HUES6 (cell line): ENCODE measurements at regions not wholly inside any gene's neighbourhood (a gene's known extent, or its start where the extent isn't known, plus 50 kb on each side); places are given as distances from the start of the nearest gene placed in this dataset.
A peak's percentile ranks its signal among the peaks of the same experiment; 100 is the strongest.

Source experiments
- H3K27ac ChIP-seq: 2 replicates; pipeline ENCODE4 v1.7.0; 2013; ENCODE audit warnings: low read depth, mild to moderate bottlenecking, low read length, inconsistent platforms
- H3K27me3 ChIP-seq: 2 replicates; pipeline ENCODE4 v1.6.1; 2013; ENCODE audit warnings: low read length; ENCODE audit not compliant: control insufficient read depth, insufficient read depth
- H3K36me3 ChIP-seq: 2 replicates; pipeline ENCODE4 v1.6.1; 2013; ENCODE audit warnings: low read length; ENCODE audit not compliant: control insufficient read depth, insufficient read depth
- H3K4me1 ChIP-seq: 2 replicates; pipeline ENCODE4 v1.6.1; 2013; ENCODE audit warnings: low read length; ENCODE audit not compliant: control insufficient read depth, insufficient read depth
- H3K4me3 ChIP-seq: 2 replicates; pipeline ENCODE4 v1.5.1; 2013; ENCODE audit warnings: low read depth, low read length
- H3K9ac ChIP-seq: one replicate; pipeline ENCODE4 v1.6.1; 2013; ENCODE audit warnings: mild to moderate bottlenecking, low read length
- H3K9me3 ChIP-seq: 2 replicates; pipeline ENCODE4 v1.6.1; 2013; ENCODE audit warnings: low read depth, low read length; ENCODE audit not compliant: control insufficient read depth, insufficient read depth

GRCh38 chr13:34148359-34148758, 330.4 kb downstream of the RFC3 start:
- H3K9ac ChIP-seq, result no peak overlapping the region
- H3K27me3 ChIP-seq, result no peaks in the 10 kb centered on the region
- no peaks in the 10 kb centered on the region for H3K9me3 ChIP-seq
- no peaks in the 10 kb centered on the region for H3K36me3 ChIP-seq
- no peaks in the 10 kb centered on the region; the same call in 1 of the 2 replicates for H3K4me1 ChIP-seq
- no peak overlapping the region for H3K27ac ChIP-seq
- no peak overlapping the region for H3K4me3 ChIP-seq

GRCh38 chr13:34151885-34152284, 333.9 kb downstream of the RFC3 start:
- Histone ChIP-seq H3K4me1 (peaks cover 19% of the 10 kb centered on the region; the same call in 1 of the 2 replicates), H3K9ac (no peak overlapping the region), H3K27ac (no peak overlapping the region), H3K4me3 (no peak overlapping the region), H3K9me3 (no peaks in the 10 kb centered on the region), H3K27me3 (no peaks in the 10 kb centered on the region), H3K36me3 (no peaks in the 10 kb centered on the region)

- Histone ChIP-seq H3K36me3 (no peaks in the 10 kb centered on the region), H3K9me3 (no peaks in the 10 kb centered on the region), H3K4me3 (no peak overlapping the region), H3K27ac (no peak overlapping the region), H3K9ac (no peak overlapping the region), H3K4me1 (peaks cover 24% of the 10 kb centered on the region; the same call in 1 of the 2 replicates), H3K27me3 (no peaks in the 10 kb centered on the region)
Measured at GRCh38 chr13:34152409-34152808, 334.5 kb downstream of the RFC3 start.

GRCh38 chr13:34152996-34153395, 335.0 kb downstream of the RFC3 start:
- Histone ChIP-seq H3K9me3 (no peaks in the 10 kb centered on the region), H3K36me3 (no peaks in the 10 kb centered on the region), H3K27ac (no peak overlapping the region), H3K4me3 (no peak overlapping the region), H3K9ac (no peak overlapping the region), H3K4me1 (peaks cover 25% of the 10 kb centered on the region; the same call in 1 of the 2 replicates), H3K27me3 (no peaks in the 10 kb centered on the region)

GRCh38 chr13:34153428-34154180, 335.7 kb downstream of the RFC3 start:
- H3K4me3 ChIP-seq, result no peak overlapping the region
- no peaks in the 10 kb centered on the region for H3K27me3 ChIP-seq
- H3K4me1 ChIP-seq, result peaks cover 25% of the 10 kb centered on the region; the same call in 1 of the 2 replicates
- H3K9me3 ChIP-seq, result no peaks in the 10 kb centered on the region
- H3K9ac ChIP-seq, result no peak overlapping the region
- H3K27ac ChIP-seq, result no peak overlapping the region; the same call in 1 of the 2 replicates
- H3K36me3 ChIP-seq, result no peaks in the 10 kb centered on the region

GRCh38 chr13:34155931-34156607, 338.1 kb downstream of the RFC3 start:
- peak overlapping the region; percentile 53 for H3K9ac ChIP-seq
- no peaks in the 10 kb centered on the region for H3K9me3 ChIP-seq
- no peak overlapping the region for H3K4me3 ChIP-seq
- H3K4me1 ChIP-seq, result peaks cover 25% of the 10 kb centered on the region; the same call in 1 of the 2 replicates
- no peaks in the 10 kb centered on the region for H3K27me3 ChIP-seq
- no peak overlapping the region; the same call in 1 of the 2 replicates for H3K27ac ChIP-seq
- H3K36me3 ChIP-seq, result no peaks in the 10 kb centered on the region

DNA sequence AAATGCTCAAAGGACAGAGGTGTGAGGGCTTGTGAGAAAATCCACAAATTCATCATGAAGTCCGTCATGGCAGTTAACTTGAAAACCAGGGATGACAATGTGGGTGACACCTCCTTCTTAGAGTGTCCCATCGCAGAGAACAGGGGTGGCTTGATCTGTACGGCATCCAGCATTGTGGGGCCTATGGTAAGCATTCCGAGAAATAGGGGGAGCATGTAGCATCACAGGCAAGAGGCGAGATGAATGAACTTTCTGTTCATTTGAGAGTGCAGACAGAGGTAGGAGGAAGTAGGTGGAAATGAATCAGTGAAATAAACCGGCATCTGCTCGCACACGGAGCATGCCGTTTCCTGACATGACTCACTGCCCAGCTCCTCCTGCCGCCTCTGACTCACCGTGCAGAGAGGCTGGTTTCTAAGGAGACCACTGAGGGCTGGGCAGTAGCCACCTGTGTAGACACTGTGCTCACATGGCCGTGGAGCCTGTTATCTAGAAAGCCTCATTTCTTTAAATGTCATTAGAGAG, 339.0 kb downstream of the RFC3 start:
- H3K4me1 ChIP-seq, result peaks cover 28% of the 10 kb centered on the region
- H3K9me3 ChIP-seq, result no peaks in the 10 kb centered on the region
- H3K9ac ChIP-seq, result peak overlapping the region; percentile 53
- peak overlapping the region; percentile 31; the same call in 1 of the 2 replicates for H3K4me3 ChIP-seq
- H3K27me3 ChIP-seq, result no peaks in the 10 kb centered on the region
- no peaks in the 10 kb centered on the region for H3K36me3 ChIP-seq
- peak overlapping the region; percentile 18; the same call in 1 of the 2 replicates for H3K27ac ChIP-seq

GRCh38 chr13:34159946-34160345, 342.0 kb downstream of the RFC3 start:
- no peaks in the 10 kb centered on the region for H3K9me3 ChIP-seq
- H3K27ac ChIP-seq, result no peak overlapping the region
- H3K9ac ChIP-seq, result no peak overlapping the region
- peaks cover 36% of the 10 kb centered on the region for H3K4me1 ChIP-seq
- no peak overlapping the region for H3K4me3 ChIP-seq
- H3K36me3 ChIP-seq, result no peaks in the 10 kb centered on the region
- no peaks in the 10 kb centered on the region for H3K27me3 ChIP-seq

- no peak overlapping the region for H3K27ac ChIP-seq
- H3K4me1 ChIP-seq, result peaks cover 19% of the 10 kb centered on the region
- H3K27me3 ChIP-seq, result no peaks in the 10 kb centered on the region
- H3K9me3 ChIP-seq, result no peaks in the 10 kb centered on the region
- H3K4me3 ChIP-seq, result no peak overlapping the region
- no peaks in the 10 kb centered on the region for H3K36me3 ChIP-seq
- no peak overlapping the region for H3K9ac ChIP-seq
Measured at GRCh38 chr13:34161931-34162543, 344.1 kb downstream of the RFC3 start.

DNA sequence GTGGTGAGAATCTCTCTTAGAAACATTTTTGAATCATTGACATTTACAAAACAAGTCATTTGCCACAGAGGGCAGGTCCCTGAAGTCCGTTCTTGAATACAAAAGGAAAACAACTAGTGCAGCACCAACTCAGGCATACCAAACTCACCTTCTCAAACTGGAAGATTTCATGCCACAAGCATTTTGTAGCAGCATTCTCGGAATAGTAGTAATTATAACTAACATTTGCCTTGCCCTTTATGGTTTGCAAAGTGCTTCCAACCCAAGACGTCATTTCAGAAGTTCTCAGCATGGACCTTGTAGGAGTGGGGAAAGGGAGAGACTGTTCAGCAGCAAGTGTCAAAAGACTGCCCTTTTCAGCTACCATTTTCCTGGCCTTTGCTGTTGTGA, 344.6 kb downstream of the RFC3 start:
- Histone ChIP-seq H3K27ac (no peak overlapping the region), H3K9me3 (no peaks in the 10 kb centered on the region), H3K4me3 (no peak overlapping the region), H3K36me3 (no peaks in the 10 kb centered on the region), H3K9ac (no peak overlapping the region), H3K27me3 (no peaks in the 10 kb centered on the region), H3K4me1 (peaks cover 14% of the 10 kb centered on the region)

GRCh38 chr13:34164582-34164981, 346.6 kb downstream of the RFC3 start:
- H3K9ac ChIP-seq, result no peak overlapping the region
- peaks cover 14% of the 10 kb centered on the region for H3K4me1 ChIP-seq
- H3K27ac ChIP-seq, result no peak overlapping the region
- H3K36me3 ChIP-seq, result no peaks in the 10 kb centered on the region
- no peak overlapping the region for H3K4me3 ChIP-seq
- no peaks in the 10 kb centered on the region for H3K27me3 ChIP-seq
- no peaks in the 10 kb centered on the region for H3K9me3 ChIP-seq
